Liver (tissue), 8 donors: ENCODE measurements at regions not wholly inside any gene's neighbourhood (a gene's known extent, or its start where the extent isn't known, plus 50 kb on each side); places are given as distances from the start of the nearest gene placed in this dataset.

Source experiments
- DNase-seq: peaks from one replicate; pipeline ENCODE4 v3.0.0-alpha.2; 2017; ENCODE audit warnings: low spot score
- H3K27ac ChIP-seq, 2 donors: one replicate each; pipeline ENCODE4 v1.7.0; 2013; ENCODE audit warnings: inconsistent platforms in 2 of 2, low read length in 2 of 2, control low read depth in 1 of 2, low read depth in 1 of 2, mild to moderate bottlenecking in 1 of 2
- H3K27me3 ChIP-seq, 4 donors: one replicate each; pipeline versions ENCODE4 v1.6.1 to v1.7.0; 2013; ENCODE audit warnings: low read length in 3 of 4, inconsistent platforms in 1 of 4, mild to moderate bottlenecking in 1 of 4, moderate library complexity in 1 of 4; ENCODE audit not compliant: control insufficient read depth in 4 of 4, insufficient read depth in 4 of 4
- H3K36me3 ChIP-seq, 4 donors: one replicate each; pipeline versions ENCODE4 v1.6.1 to v1.7.0; 2013; ENCODE audit warnings: low read length in 3 of 4, mild to moderate bottlenecking in 3 of 4, low read depth in 1 of 4, moderate library complexity in 1 of 4; ENCODE audit not compliant: control insufficient read depth in 4 of 4, insufficient read depth in 3 of 4
- H3K4me1 ChIP-seq, 4 donors: one replicate each; pipeline versions ENCODE4 v1.6.1 to v1.7.0; 2013; ENCODE audit warnings: low read length in 3 of 4, mild to moderate bottlenecking in 3 of 4, moderate library complexity in 1 of 4; ENCODE audit not compliant: control insufficient read depth in 4 of 4, insufficient read depth in 4 of 4
- H3K4me3 ChIP-seq, 3 donors: one replicate each; pipeline versions ENCODE4 v1.6.1 to v1.7.0; 2013; ENCODE audit warnings: low read length in 3 of 3, control low read depth in 1 of 3, low read depth in 1 of 3, mild to moderate bottlenecking in 1 of 3
- H3K9ac ChIP-seq, 2 donors: one replicate each; pipeline ENCODE4 v1.7.0; 2013; ENCODE audit warnings: low read length in 2 of 2, mild to moderate bottlenecking in 2 of 2, moderate library complexity in 2 of 2, control low read depth in 1 of 2, low read depth in 1 of 2
- H3K9me3 ChIP-seq, 4 donors: one replicate each; pipeline versions ENCODE4 v1.6.1 to v1.7.0; 2013; ENCODE audit warnings: low read length in 3 of 4; ENCODE audit not compliant: control insufficient read depth in 4 of 4
- GABPA ChIP-seq, 2 donors: IDR thresholded peaks in 1 of 2; conservative IDR thresholded peaks in 1 of 2; 2 replicates each; pipeline ENCODE4 v1.6.1; 2016; ENCODE audit warnings: antibody characterized with exemption in 2 of 2, mild to moderate bottlenecking in 1 of 2, moderate library complexity in 1 of 2
- HNF4A ChIP-seq, 2 donors: conservative IDR thresholded peaks; 2 replicates each; pipeline ENCODE4 v1.6.1; 2016; ENCODE audit warnings: antibody characterized with exemption in 2 of 2, mild to moderate bottlenecking in 2 of 2
- JUND ChIP-seq, 2 donors: IDR thresholded peaks; 2 replicates each; pipeline ENCODE4 v1.6.1; 2016; ENCODE audit warnings: antibody characterized with exemption in 2 of 2
- NR2F2 ChIP-seq: IDR thresholded peaks from 2 replicates; pipeline ENCODE4 v1.6.1; 2016; ENCODE audit warnings: antibody characterized with exemption
- RAD21 ChIP-seq, 2 donors: IDR thresholded peaks; 2 replicates each; pipeline ENCODE4 v1.6.1; 2016; ENCODE audit warnings: antibody characterized with exemption in 2 of 2, mild to moderate bottlenecking in 2 of 2
- RXRA ChIP-seq, 2 donors: IDR thresholded peaks; 2 replicates each; pipeline ENCODE4 v1.6.1; 2017 to 2018; ENCODE audit warnings: antibody characterized with exemption in 2 of 2, mild to moderate bottlenecking in 1 of 2
- SP1 ChIP-seq: IDR thresholded peaks from 2 replicates; pipeline ENCODE4 v1.6.1; 2018; ENCODE audit warnings: antibody characterized with exemption, mild to moderate bottlenecking
- TAF1 ChIP-seq: conservative IDR thresholded peaks from 2 replicates; pipeline ENCODE4 v1.6.1; 2016; ENCODE audit warnings: antibody characterized with exemption, mild to moderate bottlenecking
- YY1 ChIP-seq: IDR thresholded peaks from 2 replicates; pipeline ENCODE4 v1.6.1; 2016; ENCODE audit warnings: antibody characterized with exemption, mild to moderate bottlenecking
- WGBS: extraction: QIAGEN DNeasy Blood & Tissue Kit; methylation state at CpG from one replicate; pipeline ENCODE4 v1.1.7; 2013; 5-methylcytosine and 5-hydroxymethylcytosine counted together
- TF ChIP-seq, protein P1 (sequence below): IDR thresholded peaks from 2 replicates; pipeline ENCODE4 v1.6.1; 2016; ENCODE audit warnings: antibody characterized with exemption
- TF ChIP-seq, protein P2 (sequence below): fragments of 150-350 bp; IDR thresholded peaks from 2 replicates; pipeline ENCODE4 v1.5.1; 2017; ENCODE audit warnings: improper control_type of control experiment, low read depth, low read length; ENCODE audit not compliant: missing input control
- TF ChIP-seq, protein P3 (sequence below): IDR thresholded peaks from 2 replicates; pipeline ENCODE4 v1.6.1; 2016; ENCODE audit warnings: antibody characterized with exemption
- TF ChIP-seq, protein P4 (sequence below): IDR thresholded peaks from 2 replicates; pipeline ENCODE4 v1.6.1; 2016; ENCODE audit warnings: antibody characterized with exemption, mild to moderate bottlenecking
- donor health status: healthy.
- donor health status: healthy.
- donor health status: healthy.
- donor health status: healthy.
- donor health status: healthy.

DNA sequence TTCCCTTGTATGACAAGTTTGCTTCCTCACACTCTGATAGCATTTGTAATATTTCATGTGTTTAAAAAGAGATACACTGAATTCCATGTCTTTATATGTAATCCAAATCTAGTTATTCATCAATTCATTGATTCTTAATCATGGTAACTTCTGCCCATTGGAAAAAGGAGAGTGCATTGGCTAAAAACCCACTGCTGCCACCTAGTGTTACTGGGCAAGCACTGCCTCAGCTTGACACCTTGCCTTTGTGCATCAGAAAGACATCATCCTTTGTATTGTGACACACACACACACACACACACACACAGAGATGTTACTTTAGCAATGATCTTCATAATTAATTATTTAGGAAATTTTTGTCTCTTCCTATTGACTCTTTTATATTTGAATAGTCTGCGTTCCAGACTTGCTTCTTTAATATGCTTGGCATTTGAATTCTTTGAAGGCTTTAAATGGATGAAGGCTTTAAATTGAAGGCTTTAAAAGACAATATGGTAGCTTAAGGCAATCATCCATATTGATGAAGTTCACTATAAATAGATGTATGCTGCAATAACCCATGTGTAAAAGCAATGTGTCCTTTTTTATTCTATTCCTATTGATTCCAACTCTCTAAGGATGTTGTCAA lies 414.2 kb upstream of the CHST9 start:
- peaks cover 0 to 2% (median 0%) of the 10 kb centered on the region in 4 donors for H3K9me3 ChIP-seq
- TF ChIP-seq, protein P1, sequence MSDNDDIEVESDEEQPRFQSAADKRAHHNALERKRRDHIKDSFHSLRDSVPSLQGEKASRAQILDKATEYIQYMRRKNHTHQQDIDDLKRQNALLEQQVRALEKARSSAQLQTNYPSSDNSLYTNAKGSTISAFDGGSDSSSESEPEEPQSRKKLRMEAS, result no peak
- peak; percentile 91 to 95 for TF ChIP-seq RAD21 (IDR thresholded peaks at IDR 0.05)
- TF ChIP-seq, protein P2, sequence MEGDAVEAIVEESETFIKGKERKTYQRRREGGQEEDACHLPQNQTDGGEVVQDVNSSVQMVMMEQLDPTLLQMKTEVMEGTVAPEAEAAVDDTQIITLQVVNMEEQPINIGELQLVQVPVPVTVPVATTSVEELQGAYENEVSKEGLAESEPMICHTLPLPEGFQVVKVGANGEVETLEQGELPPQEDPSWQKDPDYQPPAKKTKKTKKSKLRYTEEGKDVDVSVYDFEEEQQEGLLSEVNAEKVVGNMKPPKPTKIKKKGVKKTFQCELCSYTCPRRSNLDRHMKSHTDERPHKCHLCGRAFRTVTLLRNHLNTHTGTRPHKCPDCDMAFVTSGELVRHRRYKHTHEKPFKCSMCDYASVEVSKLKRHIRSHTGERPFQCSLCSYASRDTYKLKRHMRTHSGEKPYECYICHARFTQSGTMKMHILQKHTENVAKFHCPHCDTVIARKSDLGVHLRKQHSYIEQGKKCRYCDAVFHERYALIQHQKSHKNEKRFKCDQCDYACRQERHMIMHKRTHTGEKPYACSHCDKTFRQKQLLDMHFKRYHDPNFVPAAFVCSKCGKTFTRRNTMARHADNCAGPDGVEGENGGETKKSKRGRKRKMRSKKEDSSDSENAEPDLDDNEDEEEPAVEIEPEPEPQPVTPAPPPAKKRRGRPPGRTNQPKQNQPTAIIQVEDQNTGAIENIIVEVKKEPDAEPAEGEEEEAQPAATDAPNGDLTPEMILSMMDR, result peak; percentile 90
- no peaks in the 10 kb centered on the region for H3K36me3 ChIP-seq
- no peaks in the 10 kb centered on the region for H3K27me3 ChIP-seq
- H3K4me3 ChIP-seq, result no peak overlapping the region
- WGBS, result 78% methylated on average over 1 of the region's 1 CpG
- peaks cover 0 to 2% (median 0%) of the 10 kb centered on the region in 4 donors for H3K4me1 ChIP-seq
- H3K27ac ChIP-seq, result no peak overlapping the region
- DNase-seq, result peak; percentile 50
- no peak overlapping the region for H3K9ac ChIP-seq

DNA sequence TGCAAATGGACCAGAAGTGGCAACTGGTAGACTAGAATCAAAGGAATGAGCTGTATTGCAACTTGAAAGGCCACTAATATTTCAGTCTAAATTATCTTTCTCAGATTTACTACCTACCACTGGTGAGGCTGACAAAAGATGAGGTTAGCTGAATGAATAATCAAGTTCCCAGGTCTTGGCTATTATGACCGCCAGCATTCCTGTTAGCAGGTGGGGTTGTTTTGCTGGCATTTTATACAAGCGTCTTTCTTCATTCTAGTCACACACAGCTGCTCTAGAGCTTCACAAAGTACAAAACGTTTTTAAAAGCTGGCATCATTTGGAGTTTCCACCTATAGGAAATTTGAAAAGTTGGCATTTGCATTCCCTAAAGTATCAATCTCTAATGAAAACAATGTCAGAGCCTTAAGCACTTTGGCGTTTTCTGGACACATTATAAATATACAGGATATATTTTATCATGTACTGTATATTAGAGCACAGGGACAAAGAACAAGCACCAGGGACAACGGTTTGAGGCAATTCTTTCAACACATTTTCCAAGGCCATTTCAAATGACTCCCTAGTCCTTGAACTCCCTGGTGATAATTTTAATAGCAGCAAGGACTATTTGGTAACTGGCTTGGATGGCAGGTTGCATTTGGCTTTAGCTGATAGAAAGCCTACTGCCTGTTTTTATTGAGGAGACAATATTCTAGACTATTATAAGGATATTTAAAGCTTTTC lies 410.2 kb upstream of the CHST9 start:
- Histone ChIP-seq H3K27ac (no peak overlapping the region), H3K27me3 (no peaks in the 10 kb centered on the region), H3K4me1 (peaks cover 0 to 2% (median 0%) of the 10 kb centered on the region in 4 donors), H3K36me3 (no peaks in the 10 kb centered on the region), H3K4me3 (no peak overlapping the region), H3K9me3 (no peaks in the 10 kb centered on the region), H3K9ac (no peak overlapping the region)
- 63% methylated on average over 5 of the region's 5 CpGs for WGBS
- TF ChIP-seq GABPA (IDR thresholded peaks at IDR 0.05 in 1 of 2, conservative IDR thresholded peaks at IDR 0.05 in 1 of 2), result no peak
- TF ChIP-seq YY1, result no peak
- no peak for TF ChIP-seq TAF1
- TF ChIP-seq JUND (IDR thresholded peaks at IDR 0.05), result no peak
- no peak for TF ChIP-seq HNF4A (conservative IDR thresholded peaks at IDR 0.05)
- no peak for TF ChIP-seq RXRA (IDR thresholded peaks at IDR 0.05)
- TF ChIP-seq, protein P3, sequence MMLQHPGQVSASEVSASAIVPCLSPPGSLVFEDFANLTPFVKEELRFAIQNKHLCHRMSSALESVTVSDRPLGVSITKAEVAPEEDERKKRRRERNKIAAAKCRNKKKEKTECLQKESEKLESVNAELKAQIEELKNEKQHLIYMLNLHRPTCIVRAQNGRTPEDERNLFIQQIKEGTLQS, result no peak
- no peak for TF ChIP-seq RAD21 (IDR thresholded peaks at IDR 0.05)
- TF ChIP-seq NR2F2, result no peak
- TF ChIP-seq, protein P4, sequence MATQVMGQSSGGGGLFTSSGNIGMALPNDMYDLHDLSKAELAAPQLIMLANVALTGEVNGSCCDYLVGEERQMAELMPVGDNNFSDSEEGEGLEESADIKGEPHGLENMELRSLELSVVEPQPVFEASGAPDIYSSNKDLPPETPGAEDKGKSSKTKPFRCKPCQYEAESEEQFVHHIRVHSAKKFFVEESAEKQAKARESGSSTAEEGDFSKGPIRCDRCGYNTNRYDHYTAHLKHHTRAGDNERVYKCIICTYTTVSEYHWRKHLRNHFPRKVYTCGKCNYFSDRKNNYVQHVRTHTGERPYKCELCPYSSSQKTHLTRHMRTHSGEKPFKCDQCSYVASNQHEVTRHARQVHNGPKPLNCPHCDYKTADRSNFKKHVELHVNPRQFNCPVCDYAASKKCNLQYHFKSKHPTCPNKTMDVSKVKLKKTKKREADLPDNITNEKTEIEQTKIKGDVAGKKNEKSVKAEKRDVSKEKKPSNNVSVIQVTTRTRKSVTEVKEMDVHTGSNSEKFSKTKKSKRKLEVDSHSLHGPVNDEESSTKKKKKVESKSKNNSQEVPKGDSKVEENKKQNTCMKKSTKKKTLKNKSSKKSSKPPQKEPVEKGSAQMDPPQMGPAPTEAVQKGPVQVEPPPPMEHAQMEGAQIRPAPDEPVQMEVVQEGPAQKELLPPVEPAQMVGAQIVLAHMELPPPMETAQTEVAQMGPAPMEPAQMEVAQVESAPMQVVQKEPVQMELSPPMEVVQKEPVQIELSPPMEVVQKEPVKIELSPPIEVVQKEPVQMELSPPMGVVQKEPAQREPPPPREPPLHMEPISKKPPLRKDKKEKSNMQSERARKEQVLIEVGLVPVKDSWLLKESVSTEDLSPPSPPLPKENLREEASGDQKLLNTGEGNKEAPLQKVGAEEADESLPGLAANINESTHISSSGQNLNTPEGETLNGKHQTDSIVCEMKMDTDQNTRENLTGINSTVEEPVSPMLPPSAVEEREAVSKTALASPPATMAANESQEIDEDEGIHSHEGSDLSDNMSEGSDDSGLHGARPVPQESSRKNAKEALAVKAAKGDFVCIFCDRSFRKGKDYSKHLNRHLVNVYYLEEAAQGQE, result no peak
- TF ChIP-seq, protein P1, result no peak
- no peak for TF ChIP-seq SP1
- DNase-seq, result no peak
